ENCODE measurements at regions not wholly inside any gene's neighbourhood (a gene's known extent, or its start where the extent isn't known, plus 50 kb on each side); places are given as distances from the start of the nearest gene placed in this dataset.

- no peaks in the 10 kb centered on the region for H3K4me1 ChIP-seq (ENCODE audit: insufficient read depth, low read length, severe bottlenecking)
- H3K27ac ChIP-seq (ENCODE audit: low read depth, low read length, poor library complexity, severe bottlenecking): no peak overlapping the region
- no peak overlapping the region for H3K9ac ChIP-seq (ENCODE audit: low read length)
- H4K20me1 ChIP-seq (ENCODE audit: insufficient read depth, low read length): no peaks in the 10 kb centered on the region
- H3K9me3 ChIP-seq (ENCODE audit: low read length): no peaks in the 10 kb centered on the region
- H3K4me2 ChIP-seq (ENCODE audit: low read length): no peak overlapping the region
- H3K4me3 ChIP-seq (ENCODE audit: low read depth, low read length, poor library complexity, severe bottlenecking): no peak overlapping the region
- no peaks in the 10 kb centered on the region for H3K36me3 ChIP-seq (ENCODE audit: insufficient read depth, low read length)
- no peaks in the 10 kb centered on the region for H3F3A ChIP-seq (ENCODE audit: insufficient read depth, low read length)
- H3K9me2 ChIP-seq (ENCODE audit: low read depth, low read length): no peaks in the 10 kb centered on the region
- no peak for TF ChIP-seq CTCF (IDR thresholded peaks at IDR 0.05; ENCODE audit: low read length)
- no peak for TF ChIP-seq EZH2 (IDR thresholded peaks at IDR 0.05; ENCODE audit: borderline replicate concordance, low read length)
- H3K79me2 ChIP-seq (ENCODE audit: insufficient read depth, low read length): no peaks in the 10 kb centered on the region
- H3K27me3 ChIP-seq (ENCODE audit: insufficient read depth, low read length): no peaks in the 10 kb centered on the region
- no peak overlapping the region for H2AFZ ChIP-seq (ENCODE audit: low read length)
These were observed 401.5 kb upstream of the SASH1 start for GRCh38 chr6:147941143-147941542.

- H3K9me2 ChIP-seq (ENCODE audit: low read depth, low read length): no peaks in the 10 kb centered on the region
- H3K9me3 ChIP-seq (ENCODE audit: low read length): no peaks in the 10 kb centered on the region
- TF ChIP-seq CTCF (IDR thresholded peaks at IDR 0.05; ENCODE audit: low read length) (no peak), EZH2 (IDR thresholded peaks at IDR 0.05; ENCODE audit: borderline replicate concordance, low read length) (no peak)
- no peaks in the 10 kb centered on the region for H3F3A ChIP-seq (ENCODE audit: insufficient read depth, low read length)
- H4K20me1 ChIP-seq (ENCODE audit: insufficient read depth, low read length): no peaks in the 10 kb centered on the region
- H3K27ac ChIP-seq (ENCODE audit: low read depth, low read length, poor library complexity, severe bottlenecking): no peak overlapping the region
- H3K36me3 ChIP-seq (ENCODE audit: insufficient read depth, low read length): no peaks in the 10 kb centered on the region
- H3K4me2 ChIP-seq (ENCODE audit: low read length): no peak overlapping the region
- H3K27me3 ChIP-seq (ENCODE audit: insufficient read depth, low read length): no peaks in the 10 kb centered on the region
- no peaks in the 10 kb centered on the region for H3K4me1 ChIP-seq (ENCODE audit: insufficient read depth, low read length, severe bottlenecking)
- no peaks in the 10 kb centered on the region for H3K79me2 ChIP-seq (ENCODE audit: insufficient read depth, low read length)
- no peak overlapping the region for H2AFZ ChIP-seq (ENCODE audit: low read length)
- H3K4me3 ChIP-seq (ENCODE audit: low read depth, low read length, poor library complexity, severe bottlenecking): no peak overlapping the region
- H3K9ac ChIP-seq (ENCODE audit: low read length): no peak overlapping the region
These were observed 400.3 kb upstream of the SASH1 start for GRCh38 chr6:147942363-147942762.

GRCh38 chr6:147944122-147944521, 398.5 kb upstream of the SASH1 start:
- Histone ChIP-seq H3K36me3 (ENCODE audit: insufficient read depth, low read length) (no peaks in the 10 kb centered on the region), H3K4me2 (ENCODE audit: low read length) (no peak overlapping the region), H3K27ac (ENCODE audit: low read depth, low read length, poor library complexity, severe bottlenecking) (no peak overlapping the region), H2AFZ (ENCODE audit: low read length) (no peak overlapping the region), H3K79me2 (ENCODE audit: insufficient read depth, low read length) (no peaks in the 10 kb centered on the region), H3K9me3 (ENCODE audit: low read length) (no peaks in the 10 kb centered on the region), H3K9ac (ENCODE audit: low read length) (no peak overlapping the region), H3F3A (ENCODE audit: insufficient read depth, low read length) (no peaks in the 10 kb centered on the region), H3K27me3 (ENCODE audit: insufficient read depth, low read length) (no peaks in the 10 kb centered on the region), H4K20me1 (ENCODE audit: insufficient read depth, low read length) (no peaks in the 10 kb centered on the region), H3K4me3 (ENCODE audit: low read depth, low read length, poor library complexity, severe bottlenecking) (no peak overlapping the region), H3K9me2 (ENCODE audit: low read depth, low read length) (no peaks in the 10 kb centered on the region), H3K4me1 (ENCODE audit: insufficient read depth, low read length, severe bottlenecking) (no peaks in the 10 kb centered on the region)
- TF ChIP-seq EZH2 (IDR thresholded peaks at IDR 0.05; ENCODE audit: borderline replicate concordance, low read length) (no peak), CTCF (IDR thresholded peaks at IDR 0.05; ENCODE audit: low read length) (no peak)

All from OCI-LY1 (cell line).